ENCODE measurements at regions not wholly inside any gene's neighbourhood (a gene's known extent, or its start where the extent isn't known, plus 50 kb on each side); places are given as distances from the start of the nearest gene placed in this dataset.

DNA sequence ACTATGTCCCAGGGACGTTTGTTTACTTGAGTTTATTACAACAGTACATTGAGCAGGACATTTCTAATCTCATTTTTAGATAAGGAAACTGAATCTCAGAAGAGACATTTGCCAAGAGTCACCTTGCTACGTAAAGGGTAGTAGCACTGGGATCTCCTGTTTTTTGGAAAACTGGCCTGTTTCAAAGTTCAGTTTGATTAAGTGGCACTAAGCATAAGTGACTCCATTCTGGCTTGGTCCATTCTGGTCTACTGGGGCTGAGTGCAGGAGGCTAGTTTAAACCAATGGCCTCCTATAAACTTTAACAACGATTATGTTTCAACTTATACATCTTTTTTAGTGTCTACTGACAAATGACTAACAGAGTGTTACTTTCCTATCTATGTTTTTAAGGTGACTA lies 382.5 kb downstream of the ANKRD50 start:
- TF ChIP-seq, protein P1, sequence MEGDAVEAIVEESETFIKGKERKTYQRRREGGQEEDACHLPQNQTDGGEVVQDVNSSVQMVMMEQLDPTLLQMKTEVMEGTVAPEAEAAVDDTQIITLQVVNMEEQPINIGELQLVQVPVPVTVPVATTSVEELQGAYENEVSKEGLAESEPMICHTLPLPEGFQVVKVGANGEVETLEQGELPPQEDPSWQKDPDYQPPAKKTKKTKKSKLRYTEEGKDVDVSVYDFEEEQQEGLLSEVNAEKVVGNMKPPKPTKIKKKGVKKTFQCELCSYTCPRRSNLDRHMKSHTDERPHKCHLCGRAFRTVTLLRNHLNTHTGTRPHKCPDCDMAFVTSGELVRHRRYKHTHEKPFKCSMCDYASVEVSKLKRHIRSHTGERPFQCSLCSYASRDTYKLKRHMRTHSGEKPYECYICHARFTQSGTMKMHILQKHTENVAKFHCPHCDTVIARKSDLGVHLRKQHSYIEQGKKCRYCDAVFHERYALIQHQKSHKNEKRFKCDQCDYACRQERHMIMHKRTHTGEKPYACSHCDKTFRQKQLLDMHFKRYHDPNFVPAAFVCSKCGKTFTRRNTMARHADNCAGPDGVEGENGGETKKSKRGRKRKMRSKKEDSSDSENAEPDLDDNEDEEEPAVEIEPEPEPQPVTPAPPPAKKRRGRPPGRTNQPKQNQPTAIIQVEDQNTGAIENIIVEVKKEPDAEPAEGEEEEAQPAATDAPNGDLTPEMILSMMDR (conservative IDR thresholded peaks at IDR 0.05 in 1 of 2, IDR thresholded peaks at IDR 0.05 in 1 of 2; ENCODE audit: low read depth in 1 of 2, low read length in 2 of 2), result no peak
- no peak for TF ChIP-seq EZH2 (IDR thresholded peaks at IDR 0.05; ENCODE audit: low read length, missing control alignments)

Measured in fibroblast of lung (primary cell).